VCaP (cell line): ENCODE measurements at regions not wholly inside any gene's neighbourhood (a gene's known extent, or its start where the extent isn't known, plus 50 kb on each side); places are given as distances from the start of the nearest gene placed in this dataset.
"Not testable (repeated sequence)": the region's sequence is repeated elsewhere in the genome, so short reads cannot be mapped to it uniquely, and the experiment has no call there.

ENCODE experiments used
- H3K27ac ChIP-seq: fragments of 450-650 bp; 2 replicates; pipeline ENCODE4 v1.5.1; 2017
- TF ChIP-seq, protein P1 (sequence below): fragments of 450-650 bp; conservative IDR thresholded peaks from 2 replicates; pipeline ENCODE4 v1.5.1; 2017; ENCODE audit warnings: mild to moderate bottlenecking, moderate library complexity

DNA sequence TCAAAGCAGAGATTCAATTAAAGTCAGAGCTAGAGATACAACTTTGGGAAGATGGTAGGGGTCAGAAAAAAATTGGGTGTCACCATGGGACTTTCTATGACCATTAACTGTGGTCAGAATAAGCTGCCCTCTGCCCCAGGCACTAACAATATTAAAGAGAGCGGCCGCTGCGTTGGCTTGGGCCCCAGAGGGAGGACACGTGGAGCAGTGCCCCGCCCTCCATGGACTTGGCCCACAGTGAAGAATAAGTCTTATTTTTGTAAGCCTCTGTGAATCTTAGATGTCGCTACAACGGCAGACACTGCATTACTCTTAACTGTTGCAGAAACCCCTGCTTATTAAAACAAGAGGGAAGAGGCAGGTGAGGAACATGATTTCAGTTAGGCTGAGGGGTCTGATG lies 172.7 kb downstream of the UQCRFS1 start:
- TF ChIP-seq, protein P1, sequence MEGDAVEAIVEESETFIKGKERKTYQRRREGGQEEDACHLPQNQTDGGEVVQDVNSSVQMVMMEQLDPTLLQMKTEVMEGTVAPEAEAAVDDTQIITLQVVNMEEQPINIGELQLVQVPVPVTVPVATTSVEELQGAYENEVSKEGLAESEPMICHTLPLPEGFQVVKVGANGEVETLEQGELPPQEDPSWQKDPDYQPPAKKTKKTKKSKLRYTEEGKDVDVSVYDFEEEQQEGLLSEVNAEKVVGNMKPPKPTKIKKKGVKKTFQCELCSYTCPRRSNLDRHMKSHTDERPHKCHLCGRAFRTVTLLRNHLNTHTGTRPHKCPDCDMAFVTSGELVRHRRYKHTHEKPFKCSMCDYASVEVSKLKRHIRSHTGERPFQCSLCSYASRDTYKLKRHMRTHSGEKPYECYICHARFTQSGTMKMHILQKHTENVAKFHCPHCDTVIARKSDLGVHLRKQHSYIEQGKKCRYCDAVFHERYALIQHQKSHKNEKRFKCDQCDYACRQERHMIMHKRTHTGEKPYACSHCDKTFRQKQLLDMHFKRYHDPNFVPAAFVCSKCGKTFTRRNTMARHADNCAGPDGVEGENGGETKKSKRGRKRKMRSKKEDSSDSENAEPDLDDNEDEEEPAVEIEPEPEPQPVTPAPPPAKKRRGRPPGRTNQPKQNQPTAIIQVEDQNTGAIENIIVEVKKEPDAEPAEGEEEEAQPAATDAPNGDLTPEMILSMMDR, result no peak
- H3K27ac ChIP-seq, result no peak overlapping the region

DNA sequence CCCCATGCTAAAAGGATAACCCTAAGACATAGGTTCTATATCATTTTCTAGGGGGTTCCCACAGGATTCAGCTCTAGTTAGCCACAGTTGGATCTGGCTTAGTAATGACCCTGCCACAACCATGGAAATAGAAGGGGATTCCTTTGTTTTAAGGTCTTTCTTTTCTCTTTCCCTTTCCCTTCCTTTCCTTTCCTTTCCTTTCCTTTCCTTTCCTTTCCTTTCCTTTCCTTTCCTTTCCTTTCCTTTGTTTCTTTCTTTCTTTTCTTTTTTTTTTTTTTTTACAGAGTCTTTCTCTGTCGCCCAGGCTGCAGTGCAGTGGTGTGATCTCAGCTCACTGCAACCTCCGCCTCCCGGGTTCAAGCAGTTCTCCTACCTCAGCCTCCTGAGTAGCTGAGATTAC lies 173.9 kb downstream of the UQCRFS1 start:
- not testable (repeated sequence) for H3K27ac ChIP-seq

DNA sequence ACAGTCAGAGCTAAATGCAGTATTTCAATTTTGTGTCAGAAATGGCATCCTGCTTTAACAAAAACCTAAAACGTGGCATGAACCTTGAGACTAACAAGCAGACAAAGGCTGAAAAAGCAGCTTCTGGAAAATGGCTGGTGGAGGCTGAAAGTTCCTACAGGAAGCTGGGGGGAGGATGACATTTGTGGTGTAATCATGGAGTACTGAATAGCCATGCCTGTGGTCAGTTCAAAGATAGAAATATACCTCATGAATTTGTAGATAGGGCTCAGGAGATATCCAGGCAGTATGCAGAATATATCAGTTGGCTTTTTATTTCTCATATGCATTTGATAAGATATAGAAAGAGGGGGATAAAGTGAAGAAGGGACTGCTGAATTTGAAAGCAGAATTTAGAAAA lies 181.7 kb downstream of the UQCRFS1 start:
- H3K27ac ChIP-seq, result no peak overlapping the region
- TF ChIP-seq, protein P1, result no peak

DNA sequence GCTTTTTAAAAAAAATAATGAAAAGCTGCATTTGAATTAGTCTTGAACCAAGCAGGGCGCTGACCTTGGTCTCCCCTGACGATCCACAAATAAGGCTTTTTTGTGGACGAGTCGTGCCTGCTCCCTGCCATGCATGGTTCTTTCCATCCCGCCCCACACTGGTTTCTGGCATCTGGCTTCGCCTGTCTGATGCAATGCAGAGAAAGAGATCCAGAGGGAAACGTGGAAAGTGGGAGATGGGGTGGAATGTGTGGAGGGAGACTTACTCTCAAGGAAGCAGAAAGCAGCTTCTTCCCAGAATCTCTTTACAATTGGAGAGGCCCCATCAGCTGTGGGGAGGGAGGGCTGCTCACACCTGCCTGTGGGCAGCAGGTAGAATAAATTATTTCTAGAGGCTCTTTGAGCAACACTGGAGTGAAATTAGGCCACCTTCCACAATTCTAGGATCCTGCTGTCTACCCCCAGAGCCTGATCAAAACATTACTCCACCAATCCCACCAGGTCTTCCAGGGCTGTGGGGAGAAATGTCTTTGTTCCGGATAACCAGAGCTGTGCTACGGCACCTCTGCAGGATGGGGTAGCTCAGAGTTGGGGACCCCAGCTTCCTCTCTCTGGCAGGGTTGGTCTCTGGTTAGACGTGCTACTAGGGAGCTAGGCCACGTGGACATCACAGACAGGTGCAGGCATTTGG lies 183.5 kb downstream of the UQCRFS1 start:
- TF ChIP-seq, protein P1, result no peak
- H3K27ac ChIP-seq, result no peak overlapping the region

DNA sequence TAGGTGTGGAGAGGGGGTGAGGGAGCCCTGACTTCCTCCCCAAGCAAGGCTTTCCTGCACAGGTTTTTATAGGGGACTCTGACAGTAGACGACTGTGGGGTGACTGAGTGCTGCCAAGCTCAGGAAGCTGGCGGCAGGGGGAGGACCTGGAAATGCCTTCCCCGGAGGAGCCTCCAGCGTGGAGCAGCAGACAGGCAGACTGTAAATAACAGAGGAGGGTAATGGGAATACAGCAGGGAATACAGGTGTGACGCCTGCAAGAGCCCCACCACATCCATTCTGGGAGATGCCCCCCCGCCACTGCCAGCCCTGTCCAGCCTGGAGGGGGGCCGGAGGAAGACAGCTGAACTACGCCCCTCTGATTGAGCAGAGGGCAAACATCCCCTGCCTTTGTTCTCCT lies 190.4 kb downstream of the UQCRFS1 start:
- TF ChIP-seq, protein P1, result no peak
- H3K27ac ChIP-seq, result no peak overlapping the region

DNA sequence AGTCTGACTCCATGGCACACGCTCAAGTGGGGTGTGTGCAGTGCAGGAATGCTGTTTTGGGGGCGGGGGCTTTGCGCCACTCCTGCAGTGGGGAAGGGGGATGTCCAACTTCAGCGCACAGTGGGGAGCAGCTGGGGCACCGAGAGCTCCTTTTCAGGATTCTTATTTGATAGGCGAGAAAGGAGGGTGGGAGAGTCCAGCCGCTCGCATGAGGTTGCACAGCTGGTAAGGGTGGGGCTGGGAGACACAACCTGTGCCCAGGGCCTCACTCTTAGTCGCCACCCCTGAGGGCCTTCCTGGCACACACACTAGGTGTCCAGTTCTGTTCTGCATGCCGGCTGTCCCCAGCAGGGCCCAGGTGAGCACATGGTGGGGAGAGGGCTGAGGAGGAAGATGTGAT lies 190.8 kb downstream of the UQCRFS1 start:
- TF ChIP-seq, protein P1, result no peak
- no peak overlapping the region for H3K27ac ChIP-seq

DNA sequence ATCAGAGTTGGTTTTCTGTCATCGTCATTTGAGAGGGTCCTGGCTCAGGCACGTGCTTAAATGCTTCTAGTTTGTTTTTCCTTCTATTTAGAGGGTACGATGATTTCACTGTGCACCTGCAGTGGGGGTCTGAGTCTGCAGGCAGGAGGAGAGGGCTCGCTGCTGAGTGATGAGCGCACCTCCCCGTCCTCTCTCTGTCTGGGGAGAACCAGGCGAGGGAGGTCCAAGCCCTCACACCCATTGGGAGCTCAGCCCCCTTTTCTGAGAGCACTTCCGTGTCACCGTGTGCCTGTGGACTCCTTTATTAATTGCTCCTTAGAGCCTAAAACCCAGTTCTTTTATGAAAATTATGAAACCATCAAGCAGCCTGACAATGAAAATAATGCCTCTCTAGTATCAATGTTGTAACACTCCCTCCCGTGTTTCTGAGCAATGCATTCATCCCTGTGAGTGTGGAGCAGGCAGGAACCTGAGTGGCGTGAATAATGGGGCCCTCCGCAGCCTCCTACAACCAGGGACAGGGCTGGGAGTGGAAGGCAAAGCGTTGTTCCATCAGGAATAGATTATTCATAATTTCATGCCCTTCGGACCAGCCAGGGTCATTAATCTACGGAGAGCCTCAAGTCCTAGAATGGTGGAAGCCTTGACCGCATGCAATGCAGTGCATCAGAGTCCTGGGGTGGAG lies 191.6 kb downstream of the UQCRFS1 start:
- TF ChIP-seq, protein P1, result no peak

DNA sequence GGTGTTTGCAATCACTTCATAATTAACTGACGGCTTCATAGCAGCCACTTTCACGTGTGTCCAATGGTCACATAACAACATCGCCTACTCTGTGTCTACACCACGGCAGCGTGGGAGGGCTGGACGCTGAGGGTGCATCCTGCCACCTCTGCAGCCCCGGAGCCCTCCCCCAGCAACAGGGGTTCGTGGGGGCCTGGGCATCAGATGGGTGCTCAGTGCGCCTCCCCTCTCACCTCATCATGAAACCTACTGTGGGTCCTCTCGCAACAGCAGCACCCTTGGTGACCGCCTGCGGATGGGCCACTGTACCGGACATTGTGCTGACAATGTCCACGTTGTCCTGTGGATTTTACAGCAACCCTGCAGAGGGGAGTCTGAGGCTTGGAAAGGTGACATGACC lies 193.5 kb downstream of the UQCRFS1 start:
- H3K27ac ChIP-seq, result no peak overlapping the region
- TF ChIP-seq, protein P1, result no peak

More for the DNA sequence above, 191.6 kb downstream of the UQCRFS1 start:
- H3K27ac ChIP-seq, result no peak overlapping the region
